Hepatocyte (in vitro differentiated cells): ENCODE measurements at regions not wholly inside any gene's neighbourhood (a gene's known extent, or its start where the extent isn't known, plus 50 kb on each side); places are given as distances from the start of the nearest gene placed in this dataset.

Source experiments
- DNase-seq: peaks from one replicate; pipeline ENCODE4 v3.0.0-alpha.2; 2016; ENCODE audit warnings: low spot score
- H2AFZ ChIP-seq: fragments of 200-600 bp; sonication (generic); 2 replicates; pipeline ENCODE4 v1.6.0; 2016; ENCODE audit warnings: antibody characterized with exemption, mild to moderate bottlenecking
- H3K27ac ChIP-seq: fragments of 200-600 bp; sonication (generic); 2 replicates; pipeline ENCODE4 v1.5.1; 2016; ENCODE audit warnings: mild to moderate bottlenecking
- H3K27me3 ChIP-seq: fragments of 200-600 bp; sonication (generic); 2 replicates; pipeline ENCODE4 v1.6.1; 2016
- H3K36me3 ChIP-seq: fragments of 200-600 bp; sonication (generic); replicated peaks from 2 replicates; pipeline ENCODE4 v1.5.1; 2016; ENCODE audit warnings: low read depth; ENCODE audit not compliant: insufficient read depth
- H3K4me1 ChIP-seq: fragments of 200-600 bp; sonication (generic); 2 replicates; pipeline ENCODE4 v1.5.1; 2016; ENCODE audit warnings: mild to moderate bottlenecking, moderate library complexity; ENCODE audit not compliant: insufficient read depth
- H3K4me2 ChIP-seq: fragments of 200-600 bp; sonication (generic); 2 replicates; pipeline ENCODE4 v1.6.0; 2016
- H3K4me3 ChIP-seq: fragments of 200-600 bp; sonication (generic); 2 replicates; pipeline ENCODE4 v1.5.1; 2016; ENCODE audit warnings: mild to moderate bottlenecking
- H3K79me2 ChIP-seq: fragments of 200-600 bp; sonication (generic); 2 replicates; pipeline ENCODE4 v1.6.0; 2017; ENCODE audit warnings: mild to moderate bottlenecking
- H3K9me2 ChIP-seq: fragments of 200-600 bp; sonication (generic); replicated peaks from 2 replicates; pipeline ENCODE4 v1.6.0; 2017; ENCODE audit warnings: mild to moderate bottlenecking; ENCODE audit not compliant: insufficient read depth
- H3K9me3 ChIP-seq: fragments of 200-600 bp; sonication (generic); 2 replicates; pipeline ENCODE4 v1.5.1; 2016; ENCODE audit warnings: low read depth, mild to moderate bottlenecking
- H4K20me1 ChIP-seq: fragments of 200-600 bp; sonication (generic); 2 replicates; pipeline ENCODE4 v1.6.0; 2016; ENCODE audit warnings: mild to moderate bottlenecking; ENCODE audit not compliant: insufficient read depth, poor library complexity, severe bottlenecking
- EZH2 ChIP-seq: fragments of 200-600 bp; sonication (generic); IDR thresholded peaks from 2 replicates; pipeline ENCODE4 v1.6.1; 2016; ENCODE audit warnings: antibody characterized with exemption, mild to moderate bottlenecking, borderline replicate concordance
- EZH2phosphoT487 ChIP-seq: fragments of 200-600 bp; sonication (generic); IDR thresholded peaks from one replicate; pipeline ENCODE4 v1.6.1; 2018; ENCODE audit warnings: antibody characterized with exemption, mild to moderate bottlenecking, low read depth, moderate library complexity; ENCODE audit not compliant: unreplicated experiment, severe bottlenecking
- WGBS: methylation state at CpG from one replicate; pipeline ENCODE4 v1.1.6; 2016; ENCODE audit warnings: low lambda C conversion rate; ENCODE audit errors: missing lambda C conversion rate; 5-methylcytosine and 5-hydroxymethylcytosine counted together
- TF ChIP-seq, protein P1 (sequence below): fragments of 200-600 bp; sonication (generic); IDR thresholded peaks from 2 replicates; pipeline ENCODE4 v1.5.1; 2016; ENCODE audit warnings: antibody characterized with exemption, mild to moderate bottlenecking; ENCODE audit not compliant: poor library complexity

DNA sequence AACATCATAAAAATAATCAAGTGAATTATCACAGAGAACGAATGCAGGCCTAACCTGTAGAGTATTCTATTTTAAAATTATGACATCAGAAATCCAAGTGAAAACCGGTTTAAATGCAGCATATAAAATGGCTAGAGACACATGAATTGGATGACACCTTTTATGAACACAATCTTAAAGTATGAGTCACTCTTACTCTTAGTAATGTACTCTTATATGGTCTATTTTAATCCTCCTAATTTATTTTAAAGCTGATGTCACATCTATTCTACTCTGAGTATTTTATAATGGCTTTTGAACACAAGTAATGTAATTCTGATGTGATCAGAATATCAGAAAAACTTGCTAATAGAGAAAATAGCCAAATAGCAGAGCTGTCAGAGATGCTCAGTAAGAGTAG is 161.4 kb upstream of the RADX start:
- Histone ChIP-seq H3K36me3 (no peaks in the 10 kb centered on the region), H3K27ac (no peak overlapping the region), H3K9me3 (no peaks in the 10 kb centered on the region), H2AFZ (no peak overlapping the region), H3K27me3 (no peaks in the 10 kb centered on the region), H3K4me1 (no peaks in the 10 kb centered on the region), H3K9me2 (no peaks in the 10 kb centered on the region), H3K4me2 (no peak overlapping the region), H3K4me3 (no peak overlapping the region), H3K79me2 (no peaks in the 10 kb centered on the region), H4K20me1 (no peaks in the 10 kb centered on the region)
- DNase-seq = no peak
- TF ChIP-seq EZH2phosphoT487 (no peak), EZH2 (no peak)
- TF ChIP-seq, protein P1, sequence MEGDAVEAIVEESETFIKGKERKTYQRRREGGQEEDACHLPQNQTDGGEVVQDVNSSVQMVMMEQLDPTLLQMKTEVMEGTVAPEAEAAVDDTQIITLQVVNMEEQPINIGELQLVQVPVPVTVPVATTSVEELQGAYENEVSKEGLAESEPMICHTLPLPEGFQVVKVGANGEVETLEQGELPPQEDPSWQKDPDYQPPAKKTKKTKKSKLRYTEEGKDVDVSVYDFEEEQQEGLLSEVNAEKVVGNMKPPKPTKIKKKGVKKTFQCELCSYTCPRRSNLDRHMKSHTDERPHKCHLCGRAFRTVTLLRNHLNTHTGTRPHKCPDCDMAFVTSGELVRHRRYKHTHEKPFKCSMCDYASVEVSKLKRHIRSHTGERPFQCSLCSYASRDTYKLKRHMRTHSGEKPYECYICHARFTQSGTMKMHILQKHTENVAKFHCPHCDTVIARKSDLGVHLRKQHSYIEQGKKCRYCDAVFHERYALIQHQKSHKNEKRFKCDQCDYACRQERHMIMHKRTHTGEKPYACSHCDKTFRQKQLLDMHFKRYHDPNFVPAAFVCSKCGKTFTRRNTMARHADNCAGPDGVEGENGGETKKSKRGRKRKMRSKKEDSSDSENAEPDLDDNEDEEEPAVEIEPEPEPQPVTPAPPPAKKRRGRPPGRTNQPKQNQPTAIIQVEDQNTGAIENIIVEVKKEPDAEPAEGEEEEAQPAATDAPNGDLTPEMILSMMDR = no peak
- WGBS = 39% methylated on average over 2 of the region's 2 CpGs

DNA sequence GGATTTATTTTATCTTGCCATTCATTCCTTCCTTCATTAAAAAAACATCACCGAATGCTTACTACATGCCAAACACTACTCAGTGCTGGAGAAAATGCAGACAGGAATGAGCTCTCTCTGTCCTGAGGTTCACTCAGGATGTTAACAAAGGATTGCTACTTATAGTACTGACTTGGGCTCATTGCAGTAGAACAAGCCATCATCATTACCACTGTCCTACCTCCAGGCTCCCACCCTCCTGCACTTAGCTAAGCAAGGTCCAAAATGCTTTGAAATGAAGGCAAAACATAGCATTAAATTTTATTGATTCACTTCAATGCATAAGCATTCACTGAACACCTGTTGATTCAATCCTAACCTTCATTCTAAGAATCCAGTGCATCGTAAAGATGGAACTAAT is 159.8 kb upstream of the RADX start:
- H3K4me2 ChIP-seq = no peak overlapping the region
- H3K4me1 ChIP-seq = no peaks in the 10 kb centered on the region
- TF ChIP-seq EZH2 = no peak
- TF ChIP-seq EZH2phosphoT487 = no peak
- TF ChIP-seq, protein P1 = no peak
- no peak overlapping the region for H2AFZ ChIP-seq
- no peaks in the 10 kb centered on the region for H3K79me2 ChIP-seq
- H4K20me1 ChIP-seq = no peaks in the 10 kb centered on the region
- 88% methylated on average over 2 of the region's 2 CpGs for WGBS
- H3K9me3 ChIP-seq = no peaks in the 10 kb centered on the region
- H3K27ac ChIP-seq = no peak overlapping the region
- no peak for DNase-seq
- H3K27me3 ChIP-seq = no peaks in the 10 kb centered on the region
- H3K9me2 ChIP-seq = no peaks in the 10 kb centered on the region
- no peak overlapping the region for H3K4me3 ChIP-seq
- no peaks in the 10 kb centered on the region for H3K36me3 ChIP-seq

DNA sequence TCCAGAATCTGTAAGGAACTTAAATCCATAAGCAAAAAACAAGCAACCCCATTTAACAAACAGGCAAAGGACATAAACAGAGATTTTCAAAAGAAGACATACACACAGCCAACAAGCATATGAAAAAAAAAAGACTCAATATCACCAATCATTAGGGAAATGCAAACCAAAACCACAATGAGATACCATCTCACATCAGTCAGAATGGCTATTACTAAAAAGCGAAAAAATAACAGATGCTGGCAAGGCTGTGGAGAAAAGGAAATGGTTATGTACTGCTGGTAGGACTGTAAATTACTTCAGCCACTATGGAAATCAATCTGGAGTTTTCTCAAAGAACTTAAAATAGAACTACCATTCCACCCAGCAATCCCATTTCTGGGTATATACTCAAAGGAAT is 156.8 kb upstream of the RADX start:
- 64% methylated on average over 1 of the region's 1 CpG for WGBS
- Histone ChIP-seq H3K27ac (no peak overlapping the region), H3K36me3 (no peaks in the 10 kb centered on the region), H3K4me1 (no peaks in the 10 kb centered on the region), H2AFZ (no peak overlapping the region), H3K79me2 (no peaks in the 10 kb centered on the region), H3K4me2 (no peak overlapping the region), H3K27me3 (no peaks in the 10 kb centered on the region), H4K20me1 (no peaks in the 10 kb centered on the region), H3K9me2 (no peaks in the 10 kb centered on the region), H3K9me3 (no peaks in the 10 kb centered on the region), H3K4me3 (no peak overlapping the region)
- no peak for DNase-seq
- no peak for TF ChIP-seq EZH2
- TF ChIP-seq, protein P1 = no peak
- TF ChIP-seq EZH2phosphoT487 = no peak

DNA sequence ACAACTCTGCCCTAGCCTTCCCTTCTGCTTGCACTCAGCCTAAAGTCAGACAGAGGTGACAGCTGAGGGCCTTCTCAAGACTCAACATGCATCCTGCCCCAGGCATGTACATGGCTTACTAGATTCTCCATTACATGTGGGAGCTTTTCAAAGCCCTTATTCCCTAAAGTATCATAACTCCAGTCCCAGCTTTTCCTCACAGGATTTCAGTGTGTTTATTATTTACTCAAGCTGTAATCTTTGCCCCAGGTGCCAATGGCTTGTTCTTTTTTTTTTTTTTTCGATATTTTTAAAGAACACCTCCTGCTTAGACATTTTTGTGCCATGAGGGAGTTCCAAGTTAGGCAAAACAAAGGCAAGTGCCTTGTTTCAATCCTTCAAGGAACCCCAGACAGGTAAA is 154.0 kb upstream of the RADX start:
- H3K27me3 ChIP-seq = no peaks in the 10 kb centered on the region
- no peaks in the 10 kb centered on the region for H3K79me2 ChIP-seq
- no peaks in the 10 kb centered on the region for H3K9me2 ChIP-seq
- TF ChIP-seq, protein P1 = no peak
- TF ChIP-seq EZH2 (no peak), EZH2phosphoT487 (no peak)
- no peak overlapping the region for H2AFZ ChIP-seq
- no peaks in the 10 kb centered on the region for H4K20me1 ChIP-seq
- H3K4me3 ChIP-seq = no peak overlapping the region
- no peaks in the 10 kb centered on the region for H3K36me3 ChIP-seq
- no peak overlapping the region for H3K4me2 ChIP-seq
- WGBS = 65% methylated on average over 1 of the region's 1 CpG
- no peaks in the 10 kb centered on the region for H3K4me1 ChIP-seq
- no peak overlapping the region for H3K27ac ChIP-seq
- no peak for DNase-seq
- H3K9me3 ChIP-seq = no peaks in the 10 kb centered on the region
